ENCODE measurements at regions not wholly inside any gene's neighbourhood (a gene's known extent, or its start where the extent isn't known, plus 50 kb on each side); places are given as distances from the start of the nearest gene placed in this dataset.
"Not testable (repeated sequence)": the region's sequence is repeated elsewhere in the genome, so short reads cannot be mapped to it uniquely, and the experiment has no call there.

GRCh38 chr16:26500326-26500725 is 566.4 kb upstream of the C16orf82 start:
- Histone ChIP-seq H3K27ac (no peak overlapping the region), H3K36me3 (no peaks in the 10 kb centered on the region), H3K4me3 (replicated peaks in 1 of 3) (no peak overlapping the region), H3K4me1 (no peaks in the 10 kb centered on the region), H3K9me3 (no peaks in the 10 kb centered on the region), H3K27me3 (no peaks in the 10 kb centered on the region)
- intact Hi-C loops (cut with DNase I): no loop called here
- 77 to 83% methylated on average over 6 of the region's 6 CpGs for WGBS, 2 donors
- TF ChIP-seq CTCF (IDR thresholded peaks at IDR 0.05) (no peak), POLR2A (IDR thresholded peaks at IDR 0.05) (no peak)
- DNase-seq: no peak

- Histone ChIP-seq H3K36me3 (no peaks in the 10 kb centered on the region), H3K27ac (no peak overlapping the region), H3K27me3 (no peaks in the 10 kb centered on the region), H3K4me3 (replicated peaks in 1 of 3) (no peak overlapping the region), H3K9me3 (no peaks in the 10 kb centered on the region), H3K4me1 (no peaks in the 10 kb centered on the region)
- intact Hi-C loops (cut with DNase I): no loop called here
- TF ChIP-seq CTCF (IDR thresholded peaks at IDR 0.05): no peak
- no peak for TF ChIP-seq POLR2A (IDR thresholded peaks at IDR 0.05)
- DNase-seq: no peak
Observed at GRCh38 chr16:26505496-26505895, 561.2 kb upstream of the C16orf82 start.

- H3K27me3 ChIP-seq; H3K4me1 ChIP-seq; DNase-seq; H3K9me3 ChIP-seq; H3K36me3 ChIP-seq; intact Hi-C loops (cut with DNase I); H3K4me3 ChIP-seq (replicated peaks in 1 of 3); H3K27ac ChIP-seq: not testable (repeated sequence)
- whole genome bisulfite sequencing, 2 donors: 88 to 91% methylated on average over 4 of the region's 4 CpGs
Observed at GRCh38 chr16:26508946-26509345, 557.8 kb upstream of the C16orf82 start.

GRCh38 chr16:26510924-26511323 is 555.8 kb upstream of the C16orf82 start:
- Histone ChIP-seq H3K27ac (no peak overlapping the region), H3K4me1 (no peaks in the 10 kb centered on the region), H3K27me3 (no peaks in the 10 kb centered on the region), H3K4me3 (replicated peaks in 1 of 3) (no peak overlapping the region), H3K36me3 (no peaks in the 10 kb centered on the region), H3K9me3 (no peaks in the 10 kb centered on the region)
- WGBS, 2 donors: 61 to 72% methylated on average over 1 of the region's 1 CpG
- intact Hi-C loops (cut with DNase I): no loop called here
- TF ChIP-seq POLR2A (IDR thresholded peaks at IDR 0.05): no peak
- no peak for TF ChIP-seq CTCF (IDR thresholded peaks at IDR 0.05)
- no peak for DNase-seq

- 63 to 71% methylated on average over 6 of the region's 6 CpGs for WGBS, 2 donors
- Histone ChIP-seq H3K4me1 (no peaks in the 10 kb centered on the region), H3K27ac (no peak overlapping the region), H3K9me3 (no peaks in the 10 kb centered on the region), H3K4me3 (replicated peaks in 1 of 3) (no peak overlapping the region), H3K36me3 (no peaks in the 10 kb centered on the region), H3K27me3 (no peaks in the 10 kb centered on the region)
- TF ChIP-seq POLR2A (IDR thresholded peaks at IDR 0.05) (no peak), CTCF (IDR thresholded peaks at IDR 0.05) (no peak)
- DNase-seq: no peak
- intact Hi-C loops (cut with DNase I): no loop called here
Observed at GRCh38 chr16:26511463-26511862, 555.3 kb upstream of the C16orf82 start.

GRCh38 chr16:26521626-26522025 is 545.1 kb upstream of the C16orf82 start:
- H3K36me3 ChIP-seq: no peaks in the 10 kb centered on the region
- no peaks in the 10 kb centered on the region for H3K4me1 ChIP-seq
- H3K4me3 ChIP-seq (replicated peaks in 1 of 3): no peak overlapping the region
- TF ChIP-seq POLR2A (IDR thresholded peaks at IDR 0.05) (no peak), CTCF (IDR thresholded peaks at IDR 0.05) (no peak)
- 77 to 85% methylated on average over 4 of the region's 4 CpGs for WGBS, 2 donors
- H3K9me3 ChIP-seq: no peaks in the 10 kb centered on the region
- intact Hi-C loops (cut with DNase I): no loop called here
- no peaks in the 10 kb centered on the region for H3K27me3 ChIP-seq
- H3K27ac ChIP-seq: no peak overlapping the region
- no peak for DNase-seq
